ENCODE measurements at regions not wholly inside any gene's neighbourhood (a gene's known extent, or its start where the extent isn't known, plus 50 kb on each side); places are given as distances from the start of the nearest gene placed in this dataset.
A peak's percentile ranks its signal among the peaks of the same experiment; 100 is the strongest.

GRCh38 chr1:221494670-221495069, 247.2 kb downstream of the DUSP10 start:
- Histone ChIP-seq H2AFZ (ENCODE audit: low read length) (peak overlapping the region; percentile 9), H3K4me2 (ENCODE audit: low read depth, low read length) (no peak overlapping the region), H3K27me3 (ENCODE audit: control insufficient read depth in 1 of 2, insufficient read depth in 2 of 2, low read length in 2 of 2) (no peaks in the 10 kb centered on the region; a peak in 1 of 5 replicates), H3K9me3 (ENCODE audit: low read length) (no peaks in the 10 kb centered on the region), H3K4me1 (ENCODE audit: insufficient read depth, low read length) (no peaks in the 10 kb centered on the region), H3K4me3 (replicated peaks in 1 of 3; ENCODE audit: insufficient read depth in 1 of 3, low read depth in 2 of 3, low read length in 3 of 3) (no peak overlapping the region), H4K20me1 (ENCODE audit: insufficient read depth, low read length) (no peaks in the 10 kb centered on the region), H3K36me3 (replicated peaks in 1 of 2; ENCODE audit: control insufficient read depth in 1 of 2, insufficient read depth in 2 of 2, low read length in 2 of 2) (no peaks in the 10 kb centered on the region), H3K27ac (ENCODE audit: extremely low read length, insufficient read depth, low read length) (no peak overlapping the region), H3K79me2 (ENCODE audit: insufficient read depth, low read length) (no peaks in the 10 kb centered on the region), H3K9ac (ENCODE audit: insufficient read depth, low read depth, low read length) (no peak overlapping the region)
- FAIRE-seq = no peak
- ATAC-seq = peak; percentile 41; the same call in 1 of the 3 replicates
- intact Hi-C loops (cut with micrococcal nuclease; ENCODE audit: unreplicated experiment) (no loop called here), in situ Hi-C loops (cut with HindIII; ENCODE audit: extremely low pct_ligation_motif_present, low pct_unique_long_range_greater_than_20kb) (no loop called here)
- no peak for DNase-seq (ENCODE audit: low spot score)
- CTCF ChIA-PET (ENCODE audit: low intra/inter-chr PET ratio, low total read pairs) = no interaction called here
- POLR2A ChIA-PET = no interaction called here
- WGBS (ENCODE audit: low lambda C conversion rate) = no CpG with 5 or more reads among the region's 2 CpGs
- no peak for TF ChIP-seq GABPA (IDR thresholded peaks at IDR 0.05; ENCODE audit: low read depth, low read length)
- peak; percentile 72 for TF ChIP-seq GABPA (CRISPR knock-in tag; IDR thresholded peaks at IDR 0.05; ENCODE audit: low read depth)
- no peak for TF ChIP-seq ZFP41 (CRISPR knock-in tag; IDR thresholded peaks at IDR 0.05; ENCODE audit: borderline replicate concordance)
- peak; percentile 38; the same call in 1 of the 2 replicates for TF ChIP-seq GABPB1 (CRISPR knock-in tag; IDR thresholded peaks at IDR 0.05)
- BruUV-seq (replicated peaks) = no TSS peak

DNA sequence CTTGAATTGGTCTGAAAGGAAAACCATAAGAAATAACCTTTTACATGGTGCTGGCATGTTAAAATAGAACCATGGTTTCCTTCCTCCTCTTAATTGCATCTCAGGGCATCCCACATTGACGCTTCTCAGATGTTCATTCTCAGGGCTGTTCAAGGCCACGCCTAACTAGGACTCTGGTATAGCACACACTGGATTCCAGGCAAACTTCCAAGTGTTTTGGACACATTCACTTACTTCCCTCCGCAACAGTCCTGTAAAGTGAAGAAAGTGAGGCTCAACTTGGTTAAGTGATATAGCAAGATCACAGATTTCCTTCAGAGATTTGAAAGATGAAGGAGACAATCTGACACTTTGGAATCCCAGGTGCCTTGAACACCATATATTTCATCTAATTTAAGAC, 244.8 kb downstream of the DUSP10 start:
- ATAC-seq = no peak
- H3K27ac ChIP-seq (ENCODE audit: extremely low read length, insufficient read depth, low read length) = no peak overlapping the region
- H4K20me1 ChIP-seq (ENCODE audit: insufficient read depth, low read length) = no peaks in the 10 kb centered on the region
- no peaks in the 10 kb centered on the region for H3K9me3 ChIP-seq (ENCODE audit: low read length)
- ChIA-PET CTCF (ENCODE audit: low intra/inter-chr PET ratio, low total read pairs) (no interaction called here), POLR2A (no interaction called here)
- DNase-seq (ENCODE audit: low spot score) = no peak
- H3K27me3 ChIP-seq (ENCODE audit: control insufficient read depth in 1 of 2, insufficient read depth in 2 of 2, low read length in 2 of 2) = no peaks in the 10 kb centered on the region; a peak in 1 of 5 replicates
- no peak overlapping the region for H3K9ac ChIP-seq (ENCODE audit: insufficient read depth, low read depth, low read length)
- no peak overlapping the region for H2AFZ ChIP-seq (ENCODE audit: low read length)
- in situ Hi-C loops (cut with HindIII; ENCODE audit: extremely low pct_ligation_motif_present, low pct_unique_long_range_greater_than_20kb) = no loop called here
- intact Hi-C loops (cut with micrococcal nuclease; ENCODE audit: unreplicated experiment) = no loop called here
- no peaks in the 10 kb centered on the region for H3K4me1 ChIP-seq (ENCODE audit: insufficient read depth, low read length)
- no peak overlapping the region for H3K4me2 ChIP-seq (ENCODE audit: low read depth, low read length)
- no TSS peak for BruUV-seq (replicated peaks)
- 2% methylated on average over 3 of the region's 3 CpGs for WGBS (ENCODE audit: low lambda C conversion rate)
- FAIRE-seq = no peak
- H3K79me2 ChIP-seq (ENCODE audit: insufficient read depth, low read length) = no peaks in the 10 kb centered on the region
- no peaks in the 10 kb centered on the region for H3K36me3 ChIP-seq (replicated peaks in 1 of 2; ENCODE audit: control insufficient read depth in 1 of 2, insufficient read depth in 2 of 2, low read length in 2 of 2)
- H3K4me3 ChIP-seq (replicated peaks in 1 of 3; ENCODE audit: insufficient read depth in 1 of 3, low read depth in 2 of 3, low read length in 3 of 3) = no peak overlapping the region
- no peak for TF ChIP-seq ZNF598 (CRISPR knock-in tag; IDR thresholded peaks at IDR 0.05; ENCODE audit: borderline replicate concordance)
- no peak for TF ChIP-seq MLX (CRISPR knock-in tag; IDR thresholded peaks at IDR 0.05)
- no peak for TF ChIP-seq RFX5 (IDR thresholded peaks at IDR 0.05; ENCODE audit: low read depth, low read length)
- TF ChIP-seq ZFP62 (CRISPR knock-in tag; IDR thresholded peaks at IDR 0.05) = no peak
- no peak for TF ChIP-seq JUN (CRISPR knock-in tag; IDR thresholded peaks at IDR 0.05)
- TF ChIP-seq ZNF205 (CRISPR knock-in tag; IDR thresholded peaks at IDR 0.05) = no peak
- TF ChIP-seq ARNTL (CRISPR knock-in tag; IDR thresholded peaks at IDR 0.05) = no peak
- TF ChIP-seq ATF4 (CRISPR knock-in tag; IDR thresholded peaks at IDR 0.05) = no peak
- TF ChIP-seq, protein P1, sequence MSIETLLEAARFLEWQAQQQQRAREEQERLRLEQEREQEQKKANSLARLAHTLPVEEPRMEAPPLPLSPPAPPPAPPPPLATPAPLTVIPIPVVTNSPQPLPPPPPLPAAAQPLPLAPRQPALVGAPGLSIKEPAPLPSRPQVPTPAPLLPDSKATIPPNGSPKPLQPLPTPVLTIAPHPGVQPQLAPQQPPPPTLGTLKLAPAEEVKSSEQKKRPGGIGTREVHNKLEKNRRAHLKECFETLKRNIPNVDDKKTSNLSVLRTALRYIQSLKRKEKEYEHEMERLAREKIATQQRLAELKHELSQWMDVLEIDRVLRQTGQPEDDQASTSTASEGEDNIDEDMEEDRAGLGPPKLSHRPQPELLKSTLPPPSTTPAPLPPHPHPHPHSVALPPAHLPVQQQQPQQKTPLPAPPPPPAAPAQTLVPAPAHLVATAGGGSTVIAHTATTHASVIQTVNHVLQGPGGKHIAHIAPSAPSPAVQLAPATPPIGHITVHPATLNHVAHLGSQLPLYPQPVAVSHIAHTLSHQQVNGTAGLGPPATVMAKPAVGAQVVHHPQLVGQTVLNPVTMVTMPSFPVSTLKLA (IDR thresholded peaks at IDR 0.05) = no peak
- TF ChIP-seq, protein P2, sequence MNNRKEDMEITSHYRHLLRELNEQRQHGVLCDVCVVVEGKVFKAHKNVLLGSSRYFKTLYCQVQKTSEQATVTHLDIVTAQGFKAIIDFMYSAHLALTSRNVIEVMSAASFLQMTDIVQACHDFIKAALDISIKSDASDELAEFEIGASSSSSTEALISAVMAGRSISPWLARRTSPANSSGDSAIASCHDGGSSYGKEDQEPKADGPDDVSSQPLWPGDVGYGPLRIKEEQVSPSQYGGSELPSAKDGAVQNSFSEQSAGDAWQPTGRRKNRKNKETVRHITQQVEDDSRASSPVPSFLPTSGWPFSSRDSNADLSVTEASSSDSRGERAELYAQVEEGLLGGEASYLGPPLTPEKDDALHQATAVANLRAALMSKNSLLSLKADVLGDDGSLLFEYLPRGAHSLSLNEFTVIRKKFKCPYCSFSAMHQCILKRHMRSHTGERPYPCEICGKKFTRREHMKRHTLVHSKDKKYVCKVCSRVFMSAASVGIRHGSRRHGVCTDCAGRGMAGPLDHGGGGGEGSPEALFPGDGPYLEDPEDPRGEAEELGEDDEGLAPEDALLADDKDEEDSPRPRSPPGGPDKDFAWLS (CRISPR knock-in tag; IDR thresholded peaks at IDR 0.05; ENCODE audit: borderline replicate concordance) = no peak
- no peak for TF ChIP-seq ZMAT3 (CRISPR knock-in tag; conservative IDR thresholded peaks at IDR 0.05)

Data from HepG2 (cell line).